ENCODE measurements at regions not wholly inside any gene's neighbourhood (a gene's known extent, or its start where the extent isn't known, plus 50 kb on each side); places are given as distances from the start of the nearest gene placed in this dataset.
"Not testable (repeated sequence)": the region's sequence is repeated elsewhere in the genome, so short reads cannot be mapped to it uniquely, and the experiment has no call there.

GRCh38 chr1:60914982-60915381, 167.4 kb upstream of the NFIA start:
- no peaks in the 10 kb centered on the region for H3K9me3 Mint-ChIP-seq
- H3K4me1 ChIP-seq (ENCODE audit: control insufficient read depth in 1 of 2, extremely low read depth in 1 of 2, insufficient read depth in 2 of 2, low read length in 2 of 2): no peaks in the 10 kb centered on the region
- H3K27ac Mint-ChIP-seq: no peak overlapping the region
- ChIA-PET CTCF (no interaction called here), POLR2A (no interaction called here)
- no peak overlapping the region for H3K27ac ChIP-seq (ENCODE audit: low read length)
- WGBS (ENCODE audit: insufficient coverage): no CpG with 5 or more reads among the region's 3 CpGs
- H3K36me3 ChIP-seq (ENCODE audit: control insufficient read depth in 2 of 2, extremely low read depth in 1 of 2, insufficient read depth in 1 of 2, low read length in 1 of 2): no peaks in the 10 kb centered on the region
- no peak for DNase-seq
- H3K36me3 Mint-ChIP-seq: no peaks in the 10 kb centered on the region
- peaks cover 3 to 11% of the 10 kb centered on the region in 2 donors for H3K27me3 Mint-ChIP-seq
- peaks cover 0 to 3% of the 10 kb centered on the region in 2 experiments for H3K27me3 ChIP-seq (replicated peaks in 1 of 2; ENCODE audit: control insufficient read depth in 2 of 2, extremely low read depth in 1 of 2, insufficient read depth in 2 of 2, low read length in 1 of 2)
- H3K4me3 ChIP-seq (ENCODE audit: control insufficient read depth in 1 of 2, extremely low read depth in 1 of 2, low read length in 1 of 2): no peak overlapping the region
- no peak for ATAC-seq (replicated peaks in 1 of 4)
- H3K4me3 Mint-ChIP-seq: no peak overlapping the region
- H3K4me1 Mint-ChIP-seq: no peaks in the 10 kb centered on the region
- H3K9me3 ChIP-seq: no peaks in the 10 kb centered on the region

GRCh38 chr1:60913708-60914107, 168.7 kb upstream of the NFIA start:
- H3K36me3 Mint-ChIP-seq; DNase-seq; H3K27ac ChIP-seq (ENCODE audit: low read length); H3K4me1 Mint-ChIP-seq; H3K9me3 ChIP-seq; H3K4me3 ChIP-seq (ENCODE audit: control insufficient read depth in 1 of 2, extremely low read depth in 1 of 2, low read length in 1 of 2); H3K4me1 ChIP-seq (ENCODE audit: control insufficient read depth in 1 of 2, extremely low read depth in 1 of 2, insufficient read depth in 2 of 2, low read length in 2 of 2); POLR2A ChIA-PET; H3K4me3 Mint-ChIP-seq; H3K27ac Mint-ChIP-seq; CTCF ChIA-PET; H3K9me3 Mint-ChIP-seq; H3K27me3 ChIP-seq (replicated peaks in 1 of 2; ENCODE audit: control insufficient read depth in 2 of 2, extremely low read depth in 1 of 2, insufficient read depth in 2 of 2, low read length in 1 of 2); ATAC-seq (replicated peaks in 1 of 4); H3K36me3 ChIP-seq (ENCODE audit: control insufficient read depth in 2 of 2, extremely low read depth in 1 of 2, insufficient read depth in 1 of 2, low read length in 1 of 2): not testable (repeated sequence)
- peaks cover 3 to 11% of the 10 kb centered on the region in 2 donors for H3K27me3 Mint-ChIP-seq
- 50% methylated on average over 2 of the region's 2 CpGs for WGBS (ENCODE audit: insufficient coverage)

- no peak for ATAC-seq (replicated peaks in 1 of 4)
- Mint-ChIP-seq H3K27me3 (peaks cover 3 to 11% of the 10 kb centered on the region in 2 donors), H3K4me3 (no peak overlapping the region), H3K36me3 (no peaks in the 10 kb centered on the region), H3K9me3 (no peaks in the 10 kb centered on the region), H3K4me1 (no peaks in the 10 kb centered on the region), H3K27ac (no peak overlapping the region)
- H3K27me3 ChIP-seq (replicated peaks in 1 of 2; ENCODE audit: control insufficient read depth in 2 of 2, extremely low read depth in 1 of 2, insufficient read depth in 2 of 2, low read length in 1 of 2): peaks cover 0 to 3% of the 10 kb centered on the region in 2 experiments
- no peak overlapping the region for H3K4me3 ChIP-seq (ENCODE audit: control insufficient read depth in 1 of 2, extremely low read depth in 1 of 2, low read length in 1 of 2)
- no peak overlapping the region for H3K27ac ChIP-seq (ENCODE audit: low read length)
- no peaks in the 10 kb centered on the region for H3K36me3 ChIP-seq (ENCODE audit: control insufficient read depth in 2 of 2, extremely low read depth in 1 of 2, insufficient read depth in 1 of 2, low read length in 1 of 2)
- no peaks in the 10 kb centered on the region for H3K4me1 ChIP-seq (ENCODE audit: control insufficient read depth in 1 of 2, extremely low read depth in 1 of 2, insufficient read depth in 2 of 2, low read length in 2 of 2)
- WGBS (ENCODE audit: insufficient coverage): no CpG with 5 or more reads among the region's 3 CpGs
- DNase-seq: no peak
- POLR2A ChIA-PET: no interaction called here
- H3K9me3 ChIP-seq: no peaks in the 10 kb centered on the region
- CTCF ChIA-PET: interaction anchor here in 1 of 2 donors (0.6 kb wide), 1 partner anchor 68 kb away, joined by 3 read pairs; no protein-coding TSS in a partner anchor
Observed at GRCh38 chr1:60913039-60913438, 169.3 kb upstream of the NFIA start.

GRCh38 chr1:60911966-60912697, 170.2 kb upstream of the NFIA start:
- Mint-ChIP-seq H3K36me3 (no peaks in the 10 kb centered on the region), H3K27ac (no peak overlapping the region), H3K27me3 (peaks cover 3 to 11% of the 10 kb centered on the region in 2 donors), H3K4me1 (no peaks in the 10 kb centered on the region), H3K9me3 (no peaks in the 10 kb centered on the region), H3K4me3 (no peak overlapping the region)
- ChIA-PET CTCF (interaction anchor here in 1 of 2 donors (0.6 kb wide), 1 partner anchor 69 kb away, joined by 3 read pairs; no protein-coding TSS in a partner anchor), POLR2A (no interaction called here)
- Histone ChIP-seq H3K27ac (ENCODE audit: low read length) (no peak overlapping the region), H3K4me3 (ENCODE audit: control insufficient read depth in 1 of 2, extremely low read depth in 1 of 2, low read length in 1 of 2) (no peak overlapping the region), H3K4me1 (ENCODE audit: control insufficient read depth in 1 of 2, extremely low read depth in 1 of 2, insufficient read depth in 2 of 2, low read length in 2 of 2) (no peaks in the 10 kb centered on the region), H3K9me3 (no peaks in the 10 kb centered on the region), H3K36me3 (ENCODE audit: control insufficient read depth in 2 of 2, extremely low read depth in 1 of 2, insufficient read depth in 1 of 2, low read length in 1 of 2) (no peaks in the 10 kb centered on the region), H3K27me3 (replicated peaks in 1 of 2; ENCODE audit: control insufficient read depth in 2 of 2, extremely low read depth in 1 of 2, insufficient read depth in 2 of 2, low read length in 1 of 2) (peaks cover 0 to 3% of the 10 kb centered on the region in 2 experiments)
- no peak for ATAC-seq (replicated peaks in 1 of 4)
- WGBS (ENCODE audit: insufficient coverage): 31% methylated on average over 5 of the region's 9 CpGs
- DNase-seq: no peak

- WGBS (ENCODE audit: insufficient coverage): 73% methylated on average over 2 of the region's 4 CpGs
- no peaks in the 10 kb centered on the region for H3K4me1 Mint-ChIP-seq
- H3K27ac Mint-ChIP-seq: no peak overlapping the region
- H3K4me3 ChIP-seq (ENCODE audit: control insufficient read depth in 1 of 2, extremely low read depth in 1 of 2, low read length in 1 of 2): no peak overlapping the region
- no peaks in the 10 kb centered on the region for H3K36me3 Mint-ChIP-seq
- no peaks in the 10 kb centered on the region for H3K9me3 Mint-ChIP-seq
- H3K27ac ChIP-seq (ENCODE audit: low read length): no peak overlapping the region
- H3K9me3 ChIP-seq: no peaks in the 10 kb centered on the region
- no peaks in the 10 kb centered on the region for H3K36me3 ChIP-seq (ENCODE audit: control insufficient read depth in 2 of 2, extremely low read depth in 1 of 2, insufficient read depth in 1 of 2, low read length in 1 of 2)
- H3K27me3 Mint-ChIP-seq: peaks cover 0 to 3% of the 10 kb centered on the region in 2 donors
- H3K27me3 ChIP-seq (replicated peaks in 1 of 2; ENCODE audit: control insufficient read depth in 2 of 2, extremely low read depth in 1 of 2, insufficient read depth in 2 of 2, low read length in 1 of 2): no peaks in the 10 kb centered on the region
- no peak overlapping the region for H3K4me3 Mint-ChIP-seq
- H3K4me1 ChIP-seq (ENCODE audit: control insufficient read depth in 1 of 2, extremely low read depth in 1 of 2, insufficient read depth in 2 of 2, low read length in 2 of 2): no peaks in the 10 kb centered on the region
- CTCF ChIA-PET: no interaction called here
- DNase-seq (no peak), ATAC-seq (replicated peaks in 1 of 4) (no peak)
- POLR2A ChIA-PET: no interaction called here
Observed at GRCh38 chr1:60908159-60908558, 174.2 kb upstream of the NFIA start.

GRCh38 chr1:60906526-60906925, 175.8 kb upstream of the NFIA start:
- no CpG with 5 or more reads among the region's 1 CpG for WGBS (ENCODE audit: insufficient coverage)
- H3K9me3 ChIP-seq: no peaks in the 10 kb centered on the region
- H3K4me3 ChIP-seq (ENCODE audit: control insufficient read depth in 1 of 2, extremely low read depth in 1 of 2, low read length in 1 of 2): no peak overlapping the region
- no peak for ATAC-seq (replicated peaks in 1 of 4)
- Mint-ChIP-seq H3K9me3 (no peaks in the 10 kb centered on the region), H3K4me3 (no peak overlapping the region), H3K4me1 (no peaks in the 10 kb centered on the region), H3K36me3 (no peaks in the 10 kb centered on the region), H3K27ac (no peak overlapping the region), H3K27me3 (no peaks in the 10 kb centered on the region)
- no peak for DNase-seq
- H3K4me1 ChIP-seq (ENCODE audit: control insufficient read depth in 1 of 2, extremely low read depth in 1 of 2, insufficient read depth in 2 of 2, low read length in 2 of 2): no peaks in the 10 kb centered on the region
- H3K36me3 ChIP-seq (ENCODE audit: control insufficient read depth in 2 of 2, extremely low read depth in 1 of 2, insufficient read depth in 1 of 2, low read length in 1 of 2): no peaks in the 10 kb centered on the region
- CTCF ChIA-PET: no interaction called here
- POLR2A ChIA-PET: no interaction called here
- no peaks in the 10 kb centered on the region for H3K27me3 ChIP-seq (replicated peaks in 1 of 2; ENCODE audit: control insufficient read depth in 2 of 2, extremely low read depth in 1 of 2, insufficient read depth in 2 of 2, low read length in 1 of 2)
- no peak overlapping the region for H3K27ac ChIP-seq (ENCODE audit: low read length)

GRCh38 chr1:60906039-60906438, 176.3 kb upstream of the NFIA start:
- no peaks in the 10 kb centered on the region for H3K27me3 Mint-ChIP-seq
- H3K36me3 Mint-ChIP-seq: no peaks in the 10 kb centered on the region
- no peak for ATAC-seq (replicated peaks in 1 of 4)
- no peak overlapping the region for H3K4me3 Mint-ChIP-seq
- Histone ChIP-seq H3K4me1 (ENCODE audit: control insufficient read depth in 1 of 2, extremely low read depth in 1 of 2, insufficient read depth in 2 of 2, low read length in 2 of 2) (no peaks in the 10 kb centered on the region), H3K9me3 (no peaks in the 10 kb centered on the region), H3K27me3 (replicated peaks in 1 of 2; ENCODE audit: control insufficient read depth in 2 of 2, extremely low read depth in 1 of 2, insufficient read depth in 2 of 2, low read length in 1 of 2) (no peaks in the 10 kb centered on the region), H3K27ac (ENCODE audit: low read length) (no peak overlapping the region), H3K36me3 (ENCODE audit: control insufficient read depth in 2 of 2, extremely low read depth in 1 of 2, insufficient read depth in 1 of 2, low read length in 1 of 2) (no peaks in the 10 kb centered on the region), H3K4me3 (ENCODE audit: control insufficient read depth in 1 of 2, extremely low read depth in 1 of 2, low read length in 1 of 2) (no peak overlapping the region)
- no peaks in the 10 kb centered on the region for H3K9me3 Mint-ChIP-seq
- H3K4me1 Mint-ChIP-seq: no peaks in the 10 kb centered on the region
- POLR2A ChIA-PET: no interaction called here
- H3K27ac Mint-ChIP-seq: no peak overlapping the region
- CTCF ChIA-PET: no interaction called here
- DNase-seq: no peak
- 80% methylated on average over 1 of the region's 2 CpGs for WGBS (ENCODE audit: insufficient coverage)
